HCT116 (cell line): ENCODE measurements at regions not wholly inside any gene's neighbourhood (a gene's known extent, or its start where the extent isn't known, plus 50 kb on each side); places are given as distances from the start of the nearest gene placed in this dataset.

ENCODE experiments used
- ATAC-seq: fragments of 200-7000 bp; cut with Tn5 transposase; 2 replicates; pipeline ENCODE4 v1.9.1; 2020; ENCODE audit warnings: mild to moderate bottlenecking, moderate library complexity
- BruUV-seq: library from RNA; stranded (reverse); fragments of 400-500 nt; replicated peaks from 2 replicates; lab custom pipeline; 2021; lab: Mats Ljungman, UMichigan
- CTCF ChIA-PET: fragments of 300-600 bp; sonication (Branson Sonifier 250); formaldehyde crosslinking; loops from one replicate; lab custom pipeline; 2021; ENCODE audit warnings: antibody characterized with exemption; lab: Charles Lee
- POLR2A ChIA-PET: fragments of 300-600, 350-600 bp; sonication (Branson Sonifier 250); formaldehyde crosslinking; loops from one replicate; lab custom pipeline; 2021; ENCODE audit warnings: antibody characterized with exemption; lab: Charles Lee
- RAD21 ChIA-PET, 2 experiments: fragments of 300-600 bp; sonication (Branson Sonifier 250); formaldehyde crosslinking; loops; one replicate each; lab custom pipeline; 2023; ENCODE audit warnings: low total read pairs in 2 of 2; ENCODE audit not compliant: uncharacterized antibody in 2 of 2, unreplicated experiment in 2 of 2, low non-redundant PET in 1 of 2; lab: Charles Lee
- DNase-seq: peaks from one replicate; pipeline ENCODE4 v3.0.0-alpha.2; 2010; ENCODE audit warnings: low read depth, low spot score
- H2AFZ ChIP-seq: fragments of 200-600 bp; shearing (Covaris generic), sonication (generic); 2 replicates; pipeline ENCODE4 v1.6.1; 2017; ENCODE audit warnings: low read depth, mixed run types, mixed read lengths, antibody characterized with exemption, low read length; ENCODE audit not compliant: poor library complexity, severe bottlenecking
- H3K27ac ChIP-seq: 2 replicates; pipeline ENCODE4 v1.5.1; 2012; ENCODE audit warnings: low read depth, low read length
- H3K27me3 ChIP-seq: fragments of 200-600 bp; sonication (generic); 2 replicates; pipeline ENCODE4 v1.6.1; 2016; ENCODE audit warnings: mixed run types, low read length, mixed read lengths; ENCODE audit not compliant: insufficient read depth
- H3K36me3 ChIP-seq, 2 experiments: fragments of 200-500 bp in 1 of 2; fragments of 200-600 bp in 1 of 2; sonication (Bioruptor generic) in 1 of 2; sonication (generic) in 1 of 2; 2 replicates each; pipeline versions ENCODE4 v1.5.1 to v1.6.1; 2014 to 2016; ENCODE audit warnings: low read length in 2 of 2, inconsistent platforms in 1 of 2, mixed read lengths in 1 of 2, mixed run types in 1 of 2; ENCODE audit not compliant: insufficient read depth in 2 of 2, control insufficient read depth in 1 of 2
- H3K4me1 ChIP-seq, 2 experiments: fragments of 200-600 bp in 1 of 2; sonication (generic) in 1 of 2; 2 replicates each; pipeline versions ENCODE4 v1.5.1 to v1.6.1; 2012 to 2017; ENCODE audit warnings: low read length in 2 of 2, inconsistent platforms in 1 of 2, mild to moderate bottlenecking in 1 of 2, mixed read lengths in 1 of 2, mixed run types in 1 of 2, moderate library complexity in 1 of 2; ENCODE audit not compliant: insufficient read depth in 2 of 2, control insufficient read depth in 1 of 2
- H3K4me2 ChIP-seq: fragments of 200-600 bp; sonication (generic); 2 replicates; pipeline ENCODE4 v1.6.1; 2017; ENCODE audit warnings: mixed run types, low read length, mixed read lengths
- H3K4me3 ChIP-seq, 2 experiments: fragments of 200-600 bp in 1 of 2; sonication (generic) in 1 of 2; replicated peaks in 1 of 2; 2 replicates each; pipeline ENCODE4 v1.5.1; 2011 to 2016; ENCODE audit warnings: low read length in 2 of 2, control low read depth in 1 of 2, low read depth in 1 of 2, mild to moderate bottlenecking in 1 of 2, mixed read lengths in 1 of 2, mixed run types in 1 of 2
- H3K79me2 ChIP-seq: fragments of 200-600 bp; sonication (generic); 2 replicates; pipeline ENCODE4 v1.6.1; 2017; ENCODE audit warnings: mild to moderate bottlenecking, mixed run types, low read length, moderate library complexity, mixed read lengths; ENCODE audit not compliant: insufficient read depth
- H3K9ac ChIP-seq: fragments of 200-600 bp; sonication (generic); 2 replicates; pipeline ENCODE4 v1.6.1; 2016; ENCODE audit warnings: low read length, mixed read lengths
- H3K9me2 ChIP-seq: fragments of 200-600 bp; sonication (generic), shearing (Covaris generic); 2 replicates; pipeline ENCODE4 v1.6.1; 2017; ENCODE audit warnings: mixed run types, mild to moderate bottlenecking, moderate library complexity; ENCODE audit not compliant: insufficient read depth
- H3K9me3 ChIP-seq, 2 experiments: fragments of 200-500 bp in 1 of 2; fragments of 200-600 bp in 1 of 2; sonication (Bioruptor generic) in 1 of 2; sonication (generic) in 1 of 2; 2 replicates each; pipeline ENCODE4 v1.6.1; 2014 to 2017; ENCODE audit warnings: low read length in 2 of 2, mixed read lengths in 2 of 2, inconsistent platforms in 1 of 2, low read depth in 1 of 2, mild to moderate bottlenecking in 1 of 2, mixed run types in 1 of 2, moderate library complexity in 1 of 2; ENCODE audit not compliant: control insufficient read depth in 1 of 2, insufficient read depth in 1 of 2
- H4K20me1 ChIP-seq: fragments of 200-600 bp; sonication (generic), shearing (Covaris generic); 2 replicates; pipeline ENCODE4 v1.6.1; 2017; ENCODE audit warnings: mixed run types, mild to moderate bottlenecking, moderate library complexity; ENCODE audit not compliant: insufficient read depth
- CEBPB ChIP-seq: IDR thresholded peaks from 2 replicates; pipeline ENCODE4 v1.6.1; 2012; ENCODE audit warnings: low read depth
- EZH2 ChIP-seq: fragments of 200-600 bp; sonication (generic); IDR thresholded peaks from 2 replicates; pipeline ENCODE4 v1.6.1; 2017; ENCODE audit warnings: antibody characterized with exemption, mixed run types
- SP1 ChIP-seq: IDR thresholded peaks from 2 replicates; pipeline ENCODE4 v1.6.1; 2012; ENCODE audit warnings: low read depth
- TCF7L2 ChIP-seq: IDR thresholded peaks from 2 replicates; pipeline ENCODE4 v1.7.0; 2011; ENCODE audit warnings: borderline replicate concordance, inconsistent platforms; ENCODE audit not compliant: insufficient read depth, insufficient read length; ENCODE audit errors: extremely low read depth
- intact Hi-C: fragments of 100-400 bp; cut with micrococcal nuclease; formaldehyde crosslinking; loops from 2 replicates; pipeline ENCODE4 v1.10.0; 2022

GRCh38 chr10:28236591-28236990, 66.3 kb downstream of the MPP7 start:
- H3K9ac ChIP-seq: no peak overlapping the region
- ChIA-PET RAD21 (no interaction called here), POLR2A (interaction anchor here (1.2 kb wide), 1 partner anchor 19 kb away, joined by 3 read pairs; no protein-coding TSS in a partner anchor), CTCF (no interaction called here)
- H3K36me3 ChIP-seq: peaks cover 2 to 11% of the 10 kb centered on the region in 2 experiments; a peak in 1 of 4 replicates
- H3K9me3 ChIP-seq: no peaks in the 10 kb centered on the region
- ATAC-seq (no peak), DNase-seq (no peak)
- peak overlapping the region; percentile 19 for H3K27ac ChIP-seq
- H3K79me2 ChIP-seq: peaks cover 29% of the 10 kb centered on the region
- H2AFZ ChIP-seq: no peak overlapping the region
- no peak overlapping the region for H3K4me3 ChIP-seq
- no peaks in the 10 kb centered on the region for H4K20me1 ChIP-seq
- intact Hi-C loops: no loop called here
- H3K4me2 ChIP-seq: no peak overlapping the region
- H3K27me3 ChIP-seq: no peaks in the 10 kb centered on the region
- no TSS peak for BruUV-seq
- H3K4me1 ChIP-seq: peaks cover 28 to 33% of the 10 kb centered on the region in 2 experiments
- no peak for TF ChIP-seq EZH2
- no peak for TF ChIP-seq TCF7L2
- H3K9me2 ChIP-seq: no peaks in the 10 kb centered on the region

GRCh38 chr10:28220811-28221210, 82.1 kb downstream of the MPP7 start:
- ChIA-PET POLR2A (no interaction called here), RAD21 (no interaction called here), CTCF (interaction anchor here (0.9 to 1.5 kb wide), 2 partner anchors 20 to 478 kb away, joined by 3 to 4 read pairs; no protein-coding TSS in a partner anchor)
- Histone ChIP-seq H3K9ac (peak overlapping the region; percentile 26), H3K9me3 (no peaks in the 10 kb centered on the region), H3K36me3 (no peaks in the 10 kb centered on the region), H3K27ac (peak overlapping the region; percentile 98), H4K20me1 (no peaks in the 10 kb centered on the region), H3K79me2 (peaks cover 20% of the 10 kb centered on the region), H2AFZ (no peak overlapping the region), H3K4me1 (peaks cover 81 to 83% of the 10 kb centered on the region in 2 experiments), H3K4me3 (no peak overlapping the region), H3K9me2 (no peaks in the 10 kb centered on the region), H3K27me3 (no peaks in the 10 kb centered on the region), H3K4me2 (peak overlapping the region; percentile 26)
- no peak for ATAC-seq
- no peak for DNase-seq
- intact Hi-C loops: no loop called here
- BruUV-seq: no TSS peak
- TF ChIP-seq SP1: no peak
- peak; percentile 33; the same call in 1 of the 2 replicates for TF ChIP-seq CEBPB
